Prostate gland (tissue), 2 donors: ENCODE measurements at regions not wholly inside any gene's neighbourhood (a gene's known extent, or its start where the extent isn't known, plus 50 kb on each side); places are given as distances from the start of the nearest gene placed in this dataset.
A peak's percentile ranks its signal among the peaks of the same experiment; 100 is the strongest.

Experiments
- DNase-seq: peaks from one replicate; pipeline ENCODE4 v3.0.0-alpha.2; 2019; ENCODE audit warnings: low spot score
- H3K27ac ChIP-seq, 2 donors: fragments of 200-600 bp; sonication (generic); 2 replicates each; pipeline ENCODE4 v1.5.1; 2017 to 2019
- H3K27me3 ChIP-seq: fragments of 200-600 bp; sonication (generic); replicated peaks from 2 replicates; pipeline ENCODE4 v1.5.1; 2019; ENCODE audit not compliant: insufficient read depth
- H3K36me3 ChIP-seq, 2 donors: fragments of 200-600 bp; sonication (generic); 1 replicate in 1 of 2; 2 replicates in 1 of 2; pipeline versions ENCODE4 v1.5.1 to v1.8.1; 2017 to 2019
- H3K4me1 ChIP-seq: fragments of 200-600 bp; sonication (generic); replicated peaks from 2 replicates; pipeline ENCODE4 v1.5.1; 2019
- H3K4me3 ChIP-seq, 2 donors: fragments of 200-600 bp; sonication (generic); 2 replicates each; pipeline ENCODE4 v1.5.1; 2017 to 2019
- H3K9me3 ChIP-seq: fragments of 200-600 bp; sonication (generic); 2 replicates; pipeline ENCODE4 v1.5.1; 2017
- CTCF ChIP-seq, 4 experiments: fragments of 200-600 bp in 2 of 4; fragments of 450-650 bp in 2 of 4; sonication (generic) in 2 of 4; IDR thresholded peaks; 1 replicate in 3 of 4; 2 replicates in 1 of 4; pipeline ENCODE4 v1.5.1; 2016 to 2019; ENCODE audit warnings: antibody characterized with exemption in 4 of 4, mild to moderate bottlenecking in 2 of 4, moderate library complexity in 2 of 4
- POLR2A ChIP-seq: fragments of 450-650 bp; IDR thresholded peaks from one replicate; pipeline ENCODE4 v1.6.1; 2016; ENCODE audit warnings: antibody characterized with exemption, mild to moderate bottlenecking
- POLR2AphosphoS5 ChIP-seq: sonication (generic); formaldehyde crosslinking; IDR thresholded peaks from one replicate; pipeline ENCODE4 v1.6.1; 2017; ENCODE audit warnings: antibody characterized with exemption
- WGBS: methylation state at CpG from one replicate; pipeline ENCODE4 v1.1.5; 2018; 5-methylcytosine and 5-hydroxymethylcytosine counted together
- intact Hi-C: fragments of 100-400 bp; cut with DNase I; formaldehyde crosslinking; loops from one replicate; pipeline ENCODE4 v1.14.2; 2022

- peak; percentile 46 to 56 (median 54) for TF ChIP-seq CTCF (IDR thresholded peaks at IDR 0.05)
- TF ChIP-seq POLR2A = no peak
- no peak for TF ChIP-seq POLR2AphosphoS5
- DNase-seq = no peak
- Histone ChIP-seq H3K4me1 (no peaks in the 10 kb centered on the region), H3K27ac (no peak overlapping the region), H3K4me3 (no peak overlapping the region), H3K36me3 (no peaks in the 10 kb centered on the region), H3K9me3 (no peaks in the 10 kb centered on the region), H3K27me3 (no peaks in the 10 kb centered on the region)
- intact Hi-C loops = no loop called here
- WGBS = 17% methylated on average over 6 of the region's 6 CpGs
Measured at GRCh38 chr3:161559177-161559998, 62.8 kb downstream of the OTOL1 start.

- H3K4me1 ChIP-seq = no peaks in the 10 kb centered on the region
- intact Hi-C loops = no loop called here
- no peak overlapping the region for H3K4me3 ChIP-seq
- no peaks in the 10 kb centered on the region for H3K9me3 ChIP-seq
- TF ChIP-seq POLR2A = no peak
- peak in 3 of 4 experiments; percentile 30 to 62 (median 46) for TF ChIP-seq CTCF (IDR thresholded peaks at IDR 0.05)
- H3K36me3 ChIP-seq = no peaks in the 10 kb centered on the region
- 23% methylated on average over 14 of the region's 14 CpGs for WGBS
- H3K27me3 ChIP-seq = no peaks in the 10 kb centered on the region
- H3K27ac ChIP-seq = no peak overlapping the region
- DNase-seq = no peak
Measured at GRCh38 chr3:161560008-161560637, 63.5 kb downstream of the OTOL1 start.

GRCh38 chr3:161567577-161568361 is 71.2 kb downstream of the OTOL1 start:
- Histone ChIP-seq H3K9me3 (no peaks in the 10 kb centered on the region), H3K4me3 (no peak overlapping the region), H3K27me3 (no peaks in the 10 kb centered on the region), H3K36me3 (no peaks in the 10 kb centered on the region), H3K4me1 (no peaks in the 10 kb centered on the region), H3K27ac (no peak overlapping the region)
- no peak for TF ChIP-seq POLR2A
- no peak for TF ChIP-seq CTCF (IDR thresholded peaks at IDR 0.05)
- no peak for TF ChIP-seq POLR2AphosphoS5
- WGBS = 71% methylated on average over 5 of the region's 5 CpGs
- DNase-seq = no peak
- intact Hi-C loops = no loop called here

GRCh38 chr3:161568671-161569070 is 72.1 kb downstream of the OTOL1 start:
- no peak for DNase-seq
- Histone ChIP-seq H3K27me3 (no peaks in the 10 kb centered on the region), H3K9me3 (no peaks in the 10 kb centered on the region), H3K4me3 (no peak overlapping the region), H3K4me1 (no peaks in the 10 kb centered on the region), H3K36me3 (no peaks in the 10 kb centered on the region), H3K27ac (no peak overlapping the region)
- TF ChIP-seq POLR2A (no peak), CTCF (IDR thresholded peaks at IDR 0.05) (no peak), POLR2AphosphoS5 (no peak)
- intact Hi-C loops = no loop called here
- WGBS = 38% methylated on average over 2 of the region's 2 CpGs
